Ovary (tissue), 3 donors: ENCODE measurements at regions not wholly inside any gene's neighbourhood (a gene's known extent, or its start where the extent isn't known, plus 50 kb on each side); places are given as distances from the start of the nearest gene placed in this dataset.

Experiments used
- EP300 ChIP-seq: sonication (generic); formaldehyde crosslinking; IDR thresholded peaks from one replicate; pipeline ENCODE4 v1.6.1; 2017; ENCODE audit warnings: antibody characterized with exemption
- TF ChIP-seq, protein P1 (sequence below), 3 donors: fragments of 450-650 bp in 2 of 3; fragments of 200-600 bp in 1 of 3; IDR thresholded peaks; one replicate each; pipeline versions ENCODE4 v1.5.1 to v1.8.0; 2016 to 2022; ENCODE audit warnings: antibody characterized with exemption in 3 of 3, mild to moderate bottlenecking in 1 of 3
- donor health status: DM: no; HTN: no; CAD: no.

DNA sequence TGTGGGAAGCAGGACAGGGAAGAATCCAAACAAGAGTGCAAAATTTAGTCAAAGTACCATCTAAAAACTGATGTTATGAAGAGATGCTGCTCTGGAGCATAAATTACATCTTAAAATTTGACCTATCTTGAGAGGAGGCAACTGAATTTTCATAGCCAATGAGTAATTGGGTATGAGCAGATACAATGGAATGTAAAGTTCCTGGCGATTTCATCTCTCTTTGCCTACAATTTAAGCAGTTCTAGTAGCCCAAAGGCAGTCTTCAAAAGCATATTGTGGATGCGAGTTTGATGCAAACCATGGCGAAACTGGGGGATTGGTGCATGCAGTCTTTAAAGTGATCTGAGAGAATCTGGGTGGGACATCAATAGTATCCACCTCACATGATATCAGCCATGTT is 1265.9 kb downstream of the BRINP3 start:
- TF ChIP-seq EP300, result no peak
- TF ChIP-seq, protein P1, sequence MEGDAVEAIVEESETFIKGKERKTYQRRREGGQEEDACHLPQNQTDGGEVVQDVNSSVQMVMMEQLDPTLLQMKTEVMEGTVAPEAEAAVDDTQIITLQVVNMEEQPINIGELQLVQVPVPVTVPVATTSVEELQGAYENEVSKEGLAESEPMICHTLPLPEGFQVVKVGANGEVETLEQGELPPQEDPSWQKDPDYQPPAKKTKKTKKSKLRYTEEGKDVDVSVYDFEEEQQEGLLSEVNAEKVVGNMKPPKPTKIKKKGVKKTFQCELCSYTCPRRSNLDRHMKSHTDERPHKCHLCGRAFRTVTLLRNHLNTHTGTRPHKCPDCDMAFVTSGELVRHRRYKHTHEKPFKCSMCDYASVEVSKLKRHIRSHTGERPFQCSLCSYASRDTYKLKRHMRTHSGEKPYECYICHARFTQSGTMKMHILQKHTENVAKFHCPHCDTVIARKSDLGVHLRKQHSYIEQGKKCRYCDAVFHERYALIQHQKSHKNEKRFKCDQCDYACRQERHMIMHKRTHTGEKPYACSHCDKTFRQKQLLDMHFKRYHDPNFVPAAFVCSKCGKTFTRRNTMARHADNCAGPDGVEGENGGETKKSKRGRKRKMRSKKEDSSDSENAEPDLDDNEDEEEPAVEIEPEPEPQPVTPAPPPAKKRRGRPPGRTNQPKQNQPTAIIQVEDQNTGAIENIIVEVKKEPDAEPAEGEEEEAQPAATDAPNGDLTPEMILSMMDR (IDR thresholded peaks at IDR 0.05), result no peak
